Pancreas (tissue), 10 donors: ENCODE measurements at regions not wholly inside any gene's neighbourhood (a gene's known extent, or its start where the extent isn't known, plus 50 kb on each side); places are given as distances from the start of the nearest gene placed in this dataset.

Experiments used
- ATAC-seq, 4 donors: fragments of 200-7000 bp; cut with Tn5 transposase; one replicate each; pipeline versions ENCODE4 v1.8.0 to v1.9.1; 2020; ENCODE audit warnings: mild to moderate bottlenecking in 4 of 4, moderate library complexity in 4 of 4
- DNase-seq, 6 donors: peaks; one replicate each; pipeline ENCODE4 v3.0.0-alpha.2; 2020
- FAIRE-seq: peaks from 2 replicates; lab custom pipeline; 2012; peaks lifted over from hg19 to GRCh38; lab: Jason Lieb, UNC
- H3K27ac ChIP-seq, 4 donors: fragments of 200-600 bp; sonication (generic); 1 replicate in 3 of 4; 2 replicates in 1 of 4; pipeline versions ENCODE4 v1.5.0 to v1.8.0; 2020
- H3K27me3 ChIP-seq, 4 donors: fragments of 200-600 bp; one replicate each; pipeline ENCODE4 v1.8.0; 2021
- H3K36me3 ChIP-seq, 3 donors: fragments of 200-600 bp; sonication (generic) in 1 of 3; one replicate each; pipeline versions ENCODE4 v1.5.0 to v1.8.0; 2020 to 2021
- H3K4me1 ChIP-seq, 3 donors: fragments of 200-600 bp; one replicate each; pipeline ENCODE4 v1.8.0; 2021
- H3K4me3 ChIP-seq, 4 donors: fragments of 200-600 bp; sonication (generic) in 2 of 4; one replicate each; pipeline versions ENCODE4 v1.5.0 to v1.8.0; 2020 to 2021
- H3K9me3 ChIP-seq, 4 donors: fragments of 200-600 bp; one replicate each; pipeline ENCODE4 v1.8.0; 2021
- WGBS, 2 donors: extraction: QIAGEN DNeasy Blood & Tissue Kit; methylation state at CpG; one replicate each; pipeline ENCODE4 v1.1.7; 2013; 5-methylcytosine and 5-hydroxymethylcytosine counted together
- intact Hi-C, 3 donors: fragments of 100-400 bp; cut with DNase I; formaldehyde crosslinking; loops; one replicate each; pipeline versions ENCODE4 v1.11.1 to v1.14.2; 2022
- TF ChIP-seq, protein P1 (sequence below), 4 donors: fragments of 200-600 bp; sonication (generic) in 3 of 4; IDR thresholded peaks; one replicate each; pipeline versions ENCODE4 v1.5.0 to v1.8.0; 2021; ENCODE audit warnings: antibody characterized with exemption in 4 of 4
- donor health status: healthy with polysubstance abuse.
- donor health status: DM: no; HTN: no; CAD: no; lungs with moderate emphysema.
- donor health status: DM: no; HTN: no; CAD: no.
- donor health status: control.
- donor health status: control.
- donor health status: Bipolar disorder and iron deficiency.
- donor health status: DM: yes; HTN: yes; CAD: no.
- donor health status: DM: no; HTN: no; CAD: no.
- donor health status: DM: no; HTN: no; CAD: no.
- donor health status: DM: yes; HTN: yes; CAD: no.

DNA sequence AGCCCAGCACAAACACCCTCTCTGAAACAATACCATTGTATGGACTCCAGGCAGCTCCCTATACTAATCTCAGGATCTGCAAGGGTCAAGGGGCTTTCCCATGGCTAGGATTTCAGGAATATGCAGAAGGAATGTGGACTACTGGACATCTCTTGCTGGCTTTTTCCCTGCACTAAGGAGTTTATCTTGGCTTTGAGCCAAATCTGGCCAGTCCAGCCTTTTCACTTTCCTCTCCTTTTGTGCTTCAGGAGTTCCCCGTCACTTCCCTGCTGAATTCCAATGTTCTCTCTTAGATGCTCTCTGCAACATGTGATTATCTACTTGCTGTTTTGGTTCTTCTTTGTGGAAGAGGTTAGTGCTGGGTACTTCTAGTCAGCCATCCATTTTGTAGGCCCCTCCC is 568.2 kb downstream of the HDGFL1 start:
- no peak for FAIRE-seq
- TF ChIP-seq, protein P1, sequence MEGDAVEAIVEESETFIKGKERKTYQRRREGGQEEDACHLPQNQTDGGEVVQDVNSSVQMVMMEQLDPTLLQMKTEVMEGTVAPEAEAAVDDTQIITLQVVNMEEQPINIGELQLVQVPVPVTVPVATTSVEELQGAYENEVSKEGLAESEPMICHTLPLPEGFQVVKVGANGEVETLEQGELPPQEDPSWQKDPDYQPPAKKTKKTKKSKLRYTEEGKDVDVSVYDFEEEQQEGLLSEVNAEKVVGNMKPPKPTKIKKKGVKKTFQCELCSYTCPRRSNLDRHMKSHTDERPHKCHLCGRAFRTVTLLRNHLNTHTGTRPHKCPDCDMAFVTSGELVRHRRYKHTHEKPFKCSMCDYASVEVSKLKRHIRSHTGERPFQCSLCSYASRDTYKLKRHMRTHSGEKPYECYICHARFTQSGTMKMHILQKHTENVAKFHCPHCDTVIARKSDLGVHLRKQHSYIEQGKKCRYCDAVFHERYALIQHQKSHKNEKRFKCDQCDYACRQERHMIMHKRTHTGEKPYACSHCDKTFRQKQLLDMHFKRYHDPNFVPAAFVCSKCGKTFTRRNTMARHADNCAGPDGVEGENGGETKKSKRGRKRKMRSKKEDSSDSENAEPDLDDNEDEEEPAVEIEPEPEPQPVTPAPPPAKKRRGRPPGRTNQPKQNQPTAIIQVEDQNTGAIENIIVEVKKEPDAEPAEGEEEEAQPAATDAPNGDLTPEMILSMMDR (IDR thresholded peaks at IDR 0.05) = no peak
- DNase-seq = no peak
- Histone ChIP-seq H3K36me3 (no peaks in the 10 kb centered on the region), H3K4me1 (no peaks in the 10 kb centered on the region), H3K9me3 (no peaks in the 10 kb centered on the region), H3K27me3 (no peaks in the 10 kb centered on the region), H3K27ac (no peak overlapping the region), H3K4me3 (no peak overlapping the region)
- WGBS, 2 donors = 59 to 86% methylated on average over 1 of the region's 1 CpG
- intact Hi-C loops = no loop called here
- no peak for ATAC-seq

DNA sequence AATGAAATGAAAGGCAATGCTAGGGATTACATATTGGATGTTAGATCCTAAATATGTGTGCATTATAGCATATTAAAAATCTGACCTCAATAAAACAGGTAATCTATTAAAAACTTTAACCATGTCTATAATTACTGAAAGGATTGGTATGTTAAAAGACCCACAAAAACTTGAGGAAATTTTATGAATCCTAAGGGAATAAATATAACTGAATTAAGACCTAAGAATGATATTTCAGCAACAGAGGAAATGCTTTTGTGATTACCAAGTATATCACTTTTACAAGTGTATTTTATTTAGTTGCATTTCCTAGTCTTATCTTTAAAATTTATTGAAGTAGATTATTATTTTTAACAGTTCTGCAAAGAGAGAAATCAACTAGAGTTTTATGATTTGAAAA is 571.5 kb downstream of the HDGFL1 start:
- H3K27ac ChIP-seq = no peak overlapping the region
- no peaks in the 10 kb centered on the region for H3K27me3 ChIP-seq
- DNase-seq = no peak
- TF ChIP-seq, protein P1 (IDR thresholded peaks at IDR 0.05) = no peak
- H3K36me3 ChIP-seq = no peaks in the 10 kb centered on the region
- H3K4me1 ChIP-seq = no peaks in the 10 kb centered on the region
- no peak for FAIRE-seq
- ATAC-seq = no peak
- H3K4me3 ChIP-seq = no peak overlapping the region
- intact Hi-C loops = no loop called here
- no peaks in the 10 kb centered on the region for H3K9me3 ChIP-seq

DNA sequence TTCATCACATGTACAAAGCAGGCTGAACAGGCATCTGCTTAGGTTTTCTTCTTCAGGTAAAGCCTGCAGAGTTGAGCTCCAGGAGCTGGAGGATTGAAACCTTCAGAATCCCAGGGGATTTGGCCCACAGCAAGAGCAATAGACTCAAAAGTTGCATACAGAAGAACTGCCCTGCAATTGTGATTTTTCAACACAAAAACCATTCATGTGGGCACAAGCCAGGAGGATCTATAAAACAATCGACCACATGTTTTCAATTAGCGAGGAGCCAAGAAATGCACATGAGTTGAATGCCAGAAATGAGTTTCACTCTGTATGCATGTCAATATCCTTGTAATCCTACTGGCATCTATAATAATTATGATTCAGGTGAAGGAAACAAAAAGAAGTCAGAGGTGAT is 576.4 kb downstream of the HDGFL1 start:
- H3K27ac ChIP-seq = no peak overlapping the region
- H3K4me3 ChIP-seq = no peak overlapping the region
- no peaks in the 10 kb centered on the region for H3K27me3 ChIP-seq
- WGBS, 2 donors = 25 to 39% methylated on average over 2 of the region's 2 CpGs
- DNase-seq (no peak), FAIRE-seq (no peak), ATAC-seq (no peak)
- intact Hi-C loops = no loop called here
- no peaks in the 10 kb centered on the region for H3K9me3 ChIP-seq
- H3K36me3 ChIP-seq = no peaks in the 10 kb centered on the region
- TF ChIP-seq, protein P1 (IDR thresholded peaks at IDR 0.05) = no peak
- no peaks in the 10 kb centered on the region for H3K4me1 ChIP-seq

DNA sequence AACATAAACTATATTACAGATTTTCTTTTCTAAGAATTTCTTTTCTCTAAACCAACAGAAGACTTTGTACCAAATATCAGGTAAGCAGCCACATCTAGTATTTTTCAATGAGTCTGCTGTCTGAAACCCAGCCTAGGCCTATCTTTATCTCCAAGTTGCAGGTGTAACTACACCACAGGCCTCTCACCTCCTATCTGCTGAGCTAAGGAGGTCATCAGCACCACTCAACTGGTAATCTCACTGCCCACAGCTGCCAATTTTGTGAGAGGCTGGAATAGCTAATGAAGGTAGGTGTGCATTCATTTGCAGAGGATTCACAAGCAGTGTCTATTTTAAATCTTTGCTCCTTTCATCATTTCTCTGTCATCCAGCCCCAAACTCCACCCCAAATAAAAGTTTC is 584.8 kb downstream of the HDGFL1 start:
- H3K27me3 ChIP-seq = no peaks in the 10 kb centered on the region
- DNase-seq = no peak
- ATAC-seq = no peak
- no peak overlapping the region for H3K4me3 ChIP-seq
- TF ChIP-seq, protein P1 (IDR thresholded peaks at IDR 0.05) = no peak
- intact Hi-C loops = no loop called here
- no peaks in the 10 kb centered on the region for H3K9me3 ChIP-seq
- H3K36me3 ChIP-seq = no peaks in the 10 kb centered on the region
- no peak for FAIRE-seq
- H3K27ac ChIP-seq = no peak overlapping the region
- no peaks in the 10 kb centered on the region for H3K4me1 ChIP-seq

DNA sequence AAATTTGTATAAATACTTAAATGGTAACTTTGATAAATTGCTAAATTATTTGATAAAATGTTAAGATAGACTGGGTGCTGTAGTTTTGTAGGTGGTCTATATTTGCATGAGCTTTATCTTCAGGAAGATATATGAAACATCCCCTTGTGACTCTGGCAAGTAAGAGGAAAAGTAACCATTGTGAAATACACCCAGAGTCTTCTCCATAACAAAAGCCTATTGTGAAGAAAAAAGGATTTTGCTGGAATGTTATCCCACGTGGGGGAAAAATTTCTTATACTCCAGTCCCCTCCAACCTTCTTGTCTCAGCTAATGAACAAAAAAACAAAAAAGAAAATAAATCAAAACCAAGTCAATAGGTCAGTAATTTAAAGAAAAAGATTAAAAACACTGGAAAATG is 600.7 kb downstream of the HDGFL1 start:
- H3K27ac ChIP-seq = no peak overlapping the region

More for the DNA sequence above, 600.7 kb downstream of the HDGFL1 start:
- no peak for ATAC-seq
- Histone ChIP-seq H3K9me3 (no peaks in the 10 kb centered on the region), H3K36me3 (no peaks in the 10 kb centered on the region), H3K27me3 (no peaks in the 10 kb centered on the region), H3K4me1 (no peaks in the 10 kb centered on the region), H3K4me3 (no peak overlapping the region)
- FAIRE-seq = no peak
- intact Hi-C loops = no loop called here
- no peak for DNase-seq
- 10 to 14% methylated on average over 1 of the region's 1 CpG for WGBS, 2 donors
- TF ChIP-seq, protein P1 (IDR thresholded peaks at IDR 0.05) = no peak
